ENCODE measurements at regions not wholly inside any gene's neighbourhood (a gene's known extent, or its start where the extent isn't known, plus 50 kb on each side); places are given as distances from the start of the nearest gene placed in this dataset.

DNA sequence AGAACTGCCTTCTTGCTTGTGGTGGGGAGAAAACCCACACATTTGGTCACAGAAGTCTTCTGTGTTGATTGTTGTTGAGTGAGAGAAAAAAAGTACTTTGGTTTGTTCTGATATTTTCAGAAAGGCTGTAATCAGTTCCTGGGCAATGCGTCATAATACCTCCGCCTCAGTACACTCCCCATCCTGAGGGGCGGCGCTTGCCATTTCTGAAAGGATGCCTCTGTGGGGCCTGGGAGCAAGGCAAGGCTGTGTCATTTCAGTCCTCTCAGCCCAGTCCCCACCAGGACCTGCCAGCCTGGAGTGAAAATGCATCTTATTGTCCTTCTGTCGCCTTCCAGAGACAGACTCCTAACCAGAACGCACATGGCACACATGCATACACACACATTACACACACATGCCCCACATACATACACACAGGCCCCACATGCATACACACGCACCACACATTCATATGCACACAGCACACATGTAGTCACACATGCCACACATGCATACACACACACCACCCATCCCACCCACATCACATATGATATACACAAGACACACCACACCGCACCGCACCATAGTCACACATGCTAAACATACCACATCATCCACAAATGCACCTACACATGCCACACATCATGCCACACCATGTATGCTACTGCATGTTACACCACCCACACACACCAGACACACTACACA lies 90.0 kb downstream of the CXCL12 start:
- ATAC-seq: peak in 1 of 2 donors; percentile 24
- Mint-ChIP-seq H3K27me3 (peaks cover 12 to 22% of the 10 kb centered on the region in 2 donors), H3K9me3 (no peaks in the 10 kb centered on the region), H3K27ac (no peak overlapping the region), H3K4me1 (ENCODE audit: low read depth in 2 of 2) (no peaks in the 10 kb centered on the region), H3K36me3 (no peaks in the 10 kb centered on the region), H3K4me3 (no peak overlapping the region)
- DNase-seq (ENCODE audit: low spot score): no peak

- DNase-seq (ENCODE audit: low spot score) (no peak), ATAC-seq (no peak)
- no peaks in the 10 kb centered on the region for H3K4me1 Mint-ChIP-seq (ENCODE audit: low read depth in 2 of 2)
- no peak overlapping the region for H3K4me3 Mint-ChIP-seq
- peaks cover 14 to 28% of the 10 kb centered on the region in 2 donors for H3K27me3 Mint-ChIP-seq
- no peak overlapping the region for H3K27ac Mint-ChIP-seq
- no peaks in the 10 kb centered on the region for H3K36me3 Mint-ChIP-seq
- H3K9me3 Mint-ChIP-seq: no peaks in the 10 kb centered on the region
Observed at GRCh38 chr10:44293842-44294241, 91.1 kb downstream of the CXCL12 start.

- Mint-ChIP-seq H3K27me3 (peaks cover 14 to 28% of the 10 kb centered on the region in 2 donors), H3K36me3 (no peaks in the 10 kb centered on the region), H3K4me3 (no peak overlapping the region), H3K4me1 (ENCODE audit: low read depth in 2 of 2) (no peaks in the 10 kb centered on the region), H3K9me3 (no peaks in the 10 kb centered on the region), H3K27ac (no peak overlapping the region)
- DNase-seq (ENCODE audit: low spot score) (no peak), ATAC-seq (peak in 1 of 2 donors; percentile 38)
Observed at GRCh38 chr10:44293306-44293778, 91.6 kb downstream of the CXCL12 start.

DNA sequence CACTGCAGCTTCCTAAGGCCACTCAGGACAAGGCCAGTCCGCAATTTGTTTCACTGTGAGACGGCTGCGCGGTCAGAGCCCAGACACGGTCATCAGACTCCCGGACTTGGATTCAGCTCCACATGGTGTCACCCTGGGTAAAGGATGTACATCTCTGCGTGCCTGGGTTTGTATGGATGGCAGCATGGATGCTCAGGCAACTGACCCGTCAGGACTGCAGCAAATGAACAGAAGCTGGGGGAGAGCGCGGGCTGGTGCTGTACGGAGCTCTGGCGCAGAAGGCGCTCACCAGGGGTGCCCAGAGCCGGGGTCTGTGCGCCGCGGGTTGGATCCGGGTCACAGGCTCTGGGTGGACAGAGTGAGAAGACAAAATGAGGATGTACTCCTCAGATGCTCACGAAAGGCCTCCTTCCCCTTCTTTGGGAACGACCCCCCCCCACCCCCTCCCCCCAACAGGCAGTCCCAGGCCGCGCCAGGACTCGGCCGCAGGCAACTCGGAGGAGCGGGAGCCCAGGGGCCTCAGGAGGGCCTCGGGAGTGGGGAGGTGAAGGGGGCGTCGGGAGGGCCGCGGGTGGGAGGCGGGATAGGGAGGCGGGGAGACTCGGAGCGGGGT lies 92.4 kb downstream of the CXCL12 start:
- ATAC-seq: peak in 1 of 2 donors; percentile 20
- H3K4me1 Mint-ChIP-seq (ENCODE audit: low read depth in 2 of 2): no peaks in the 10 kb centered on the region
- H3K27me3 Mint-ChIP-seq: peaks cover 15 to 29% of the 10 kb centered on the region in 2 donors
- H3K27ac Mint-ChIP-seq: no peak overlapping the region
- no peak for DNase-seq (ENCODE audit: low spot score)
- no peaks in the 10 kb centered on the region for H3K9me3 Mint-ChIP-seq
- no peaks in the 10 kb centered on the region for H3K36me3 Mint-ChIP-seq
- H3K4me3 Mint-ChIP-seq: no peak overlapping the region

- Mint-ChIP-seq H3K27ac (no peak overlapping the region), H3K4me3 (no peak overlapping the region), H3K36me3 (no peaks in the 10 kb centered on the region), H3K4me1 (ENCODE audit: low read depth in 2 of 2) (no peaks in the 10 kb centered on the region), H3K9me3 (no peaks in the 10 kb centered on the region), H3K27me3 (peaks cover 14 to 35% of the 10 kb centered on the region in 2 donors)
- ATAC-seq (no peak), DNase-seq (ENCODE audit: low spot score) (no peak)
Observed at GRCh38 chr10:44291091-44291490, 93.8 kb downstream of the CXCL12 start.

GRCh38 chr10:44289125-44289524 lies 95.8 kb downstream of the CXCL12 start:
- no peaks in the 10 kb centered on the region for H3K36me3 Mint-ChIP-seq
- no peak for DNase-seq (ENCODE audit: low spot score)
- no peak overlapping the region for H3K27ac Mint-ChIP-seq
- H3K4me3 Mint-ChIP-seq: no peak overlapping the region
- peaks cover 20 to 35% of the 10 kb centered on the region in 2 donors for H3K27me3 Mint-ChIP-seq
- no peaks in the 10 kb centered on the region for H3K4me1 Mint-ChIP-seq (ENCODE audit: low read depth in 2 of 2)
- no peak for ATAC-seq
- H3K9me3 Mint-ChIP-seq: no peaks in the 10 kb centered on the region

DNA sequence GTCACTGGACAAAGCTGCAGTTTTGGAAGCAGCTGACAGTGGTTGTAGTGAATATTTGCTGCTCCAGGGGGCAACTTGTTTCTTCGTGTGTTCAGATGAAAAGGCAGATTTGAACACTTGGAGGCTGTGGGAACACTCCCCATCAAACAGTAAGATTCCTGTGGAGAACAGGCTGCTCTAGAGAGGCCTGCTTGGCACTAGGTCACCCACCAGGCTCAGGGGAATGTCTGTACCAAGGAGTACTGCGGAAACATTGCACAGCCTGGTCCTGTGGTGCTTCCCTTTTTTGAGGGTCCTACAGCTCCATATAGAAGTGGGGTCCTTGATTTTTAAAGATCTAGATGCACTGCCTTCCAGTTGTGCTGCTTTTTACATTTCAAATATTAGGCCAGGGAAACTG lies 97.5 kb downstream of the CXCL12 start:
- ATAC-seq: no peak
- no peak overlapping the region for H3K27ac Mint-ChIP-seq
- no peaks in the 10 kb centered on the region for H3K9me3 Mint-ChIP-seq
- peaks cover 23 to 35% of the 10 kb centered on the region in 2 donors for H3K27me3 Mint-ChIP-seq
- no peak overlapping the region for H3K4me3 Mint-ChIP-seq
- DNase-seq (ENCODE audit: low spot score): no peak
- H3K4me1 Mint-ChIP-seq (ENCODE audit: low read depth in 2 of 2): no peaks in the 10 kb centered on the region
- H3K36me3 Mint-ChIP-seq: no peaks in the 10 kb centered on the region

GRCh38 chr10:44284198-44285084 lies 100.5 kb downstream of the CXCL12 start:
- no peak for DNase-seq (ENCODE audit: low spot score)
- H3K4me3 Mint-ChIP-seq: no peak overlapping the region
- H3K27me3 Mint-ChIP-seq: peaks cover 14 to 15% of the 10 kb centered on the region in 2 donors
- H3K27ac Mint-ChIP-seq: no peak overlapping the region
- no peak for ATAC-seq
- H3K9me3 Mint-ChIP-seq: no peaks in the 10 kb centered on the region
- no peaks in the 10 kb centered on the region for H3K36me3 Mint-ChIP-seq
- no peaks in the 10 kb centered on the region for H3K4me1 Mint-ChIP-seq (ENCODE audit: low read depth in 2 of 2)

GRCh38 chr10:44282626-44283300 lies 102.1 kb downstream of the CXCL12 start:
- Mint-ChIP-seq H3K4me1 (ENCODE audit: low read depth in 2 of 2) (no peaks in the 10 kb centered on the region), H3K9me3 (no peaks in the 10 kb centered on the region), H3K27ac (no peak overlapping the region), H3K27me3 (peaks cover 9 to 11% of the 10 kb centered on the region in 2 donors), H3K4me3 (no peak overlapping the region), H3K36me3 (no peaks in the 10 kb centered on the region)
- ATAC-seq (no peak), DNase-seq (ENCODE audit: low spot score) (no peak)

DNA sequence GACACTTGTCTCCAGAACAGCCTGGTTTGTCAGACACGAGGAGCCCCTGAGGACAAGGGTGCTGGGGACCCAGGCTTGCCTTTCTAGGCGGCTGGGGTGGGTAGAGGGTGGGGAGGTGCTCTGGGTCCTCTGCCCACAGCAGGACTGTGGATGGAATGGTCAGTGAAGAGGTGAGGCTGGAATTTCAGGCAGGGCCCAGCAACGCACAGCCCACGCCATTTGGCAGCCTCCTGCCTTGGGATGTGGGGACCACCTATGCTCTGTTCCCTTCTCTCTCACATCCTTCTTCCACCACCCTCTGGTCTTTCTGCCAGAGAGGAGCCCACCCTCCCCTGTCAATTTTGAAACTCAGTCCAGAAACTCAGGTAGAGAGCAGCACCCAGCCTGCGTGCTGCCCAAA lies 103.2 kb downstream of the CXCL12 start:
- DNase-seq (ENCODE audit: low spot score): no peak
- no peak overlapping the region for H3K27ac Mint-ChIP-seq
- H3K27me3 Mint-ChIP-seq: peaks cover 0 to 11% of the 10 kb centered on the region in 2 donors
- no peaks in the 10 kb centered on the region for H3K36me3 Mint-ChIP-seq
- peaks cover 4% of the 10 kb centered on the region for H3K9me3 Mint-ChIP-seq
- no peak overlapping the region for H3K4me3 Mint-ChIP-seq
- no peaks in the 10 kb centered on the region for H3K4me1 Mint-ChIP-seq (ENCODE audit: low read depth in 2 of 2)
- ATAC-seq: peak in 1 of 2 donors; percentile 40

DNA sequence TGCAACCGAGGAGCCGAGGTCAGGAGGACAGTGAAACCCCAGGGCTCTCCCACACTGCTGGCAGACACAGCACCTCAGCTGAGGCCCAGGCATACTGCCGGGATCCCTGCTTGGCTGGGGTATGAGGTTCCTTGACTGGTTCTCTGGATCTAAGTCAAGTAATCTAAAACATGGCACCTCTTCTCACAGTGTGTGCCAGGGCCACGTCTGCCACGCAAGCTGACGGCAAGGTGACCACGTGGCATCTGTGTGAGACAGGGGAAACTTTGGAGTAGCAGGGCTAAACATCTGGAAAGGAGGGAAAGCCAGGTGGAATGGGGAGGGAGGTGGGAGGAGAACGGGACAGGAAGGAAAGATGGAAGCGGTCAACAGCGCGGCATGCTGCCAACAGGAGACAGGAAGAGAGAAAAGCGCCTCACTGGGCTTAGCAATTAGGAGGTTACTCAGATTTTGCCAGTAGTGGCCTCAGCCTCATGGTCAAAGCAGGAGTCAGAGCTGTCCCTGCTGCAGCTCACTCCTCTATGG lies 103.7 kb downstream of the CXCL12 start:
- no peak overlapping the region for H3K4me3 Mint-ChIP-seq
- peak in 1 of 2 donors; percentile 29 for ATAC-seq
- H3K27ac Mint-ChIP-seq: no peak overlapping the region
- H3K36me3 Mint-ChIP-seq: no peaks in the 10 kb centered on the region
- peaks cover 4% of the 10 kb centered on the region for H3K9me3 Mint-ChIP-seq
- no peaks in the 10 kb centered on the region for H3K4me1 Mint-ChIP-seq (ENCODE audit: low read depth in 2 of 2)
- no peak for DNase-seq (ENCODE audit: low spot score)
- peaks cover 0 to 10% of the 10 kb centered on the region in 2 donors for H3K27me3 Mint-ChIP-seq

DNA sequence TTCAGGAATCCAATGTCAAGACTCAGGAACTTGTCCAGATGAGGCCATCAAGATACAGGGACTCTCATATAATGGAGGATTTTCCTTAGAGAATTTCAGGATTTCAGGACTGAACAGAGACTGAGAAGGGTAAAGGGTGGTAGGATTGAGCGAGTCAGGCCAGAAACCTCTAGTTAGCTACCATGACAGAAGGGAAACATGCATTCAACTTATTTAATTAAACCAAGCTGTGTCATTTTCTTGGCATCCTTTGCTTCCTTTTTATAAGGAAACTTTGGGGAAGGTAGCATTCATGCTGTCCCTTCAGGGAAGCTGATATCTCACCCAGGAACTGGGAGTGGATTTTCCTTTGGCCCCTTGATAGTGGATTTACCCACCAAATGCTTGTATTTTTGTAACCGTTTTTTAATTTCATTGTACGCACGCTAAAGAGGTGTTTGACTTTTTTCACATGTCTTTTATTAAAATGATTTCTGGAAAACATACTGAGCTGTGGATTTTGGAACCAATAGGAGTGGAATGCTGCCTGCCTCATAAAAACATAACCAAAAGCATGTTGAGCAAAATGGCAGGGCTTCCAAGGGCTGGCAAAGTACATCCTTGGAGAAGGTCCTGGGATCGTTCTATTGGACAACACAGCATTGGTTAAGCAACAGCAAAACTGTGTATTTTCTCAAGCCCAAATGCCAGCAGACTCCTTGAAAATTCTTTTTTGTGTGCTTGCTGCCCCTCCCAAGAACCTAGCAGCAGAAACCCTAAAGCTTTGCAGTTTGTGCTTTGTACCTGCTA lies 104.5 kb downstream of the CXCL12 start:
- ATAC-seq (no peak), DNase-seq (ENCODE audit: low spot score) (no peak)
- Mint-ChIP-seq H3K4me1 (ENCODE audit: low read depth in 2 of 2) (no peaks in the 10 kb centered on the region), H3K27me3 (peaks cover 0 to 8% of the 10 kb centered on the region in 2 donors), H3K4me3 (no peak overlapping the region), H3K27ac (no peak overlapping the region), H3K9me3 (peaks cover 4% of the 10 kb centered on the region), H3K36me3 (no peaks in the 10 kb centered on the region)

All from natural killer cell treated with Interleukin-12 subunit alpha and Interleukin-12 subunit beta and Interleukin-15 and Interleukin-18, amount 100 ng/mL, for 72 hours (primary cell).